NT2/D1 (cell line): ENCODE measurements at regions not wholly inside any gene's neighbourhood (a gene's known extent, or its start where the extent isn't known, plus 50 kb on each side); places are given as distances from the start of the nearest gene placed in this dataset.

Source experiments
- SUZ12 ChIP-seq: IDR thresholded peaks from 2 replicates; pipeline ENCODE4 v1.6.1; 2011; ENCODE audit not compliant: insufficient read length, insufficient read depth; ENCODE audit errors: extremely low read depth
- YY1 ChIP-seq: IDR thresholded peaks from 2 replicates; pipeline ENCODE4 v1.6.1; 2011; ENCODE audit not compliant: insufficient read length, insufficient read depth
- ZNF274 ChIP-seq: IDR thresholded peaks from 2 replicates; pipeline ENCODE4 v1.6.1; 2011; ENCODE audit warnings: mild to moderate bottlenecking, low read depth, low read length

DNA sequence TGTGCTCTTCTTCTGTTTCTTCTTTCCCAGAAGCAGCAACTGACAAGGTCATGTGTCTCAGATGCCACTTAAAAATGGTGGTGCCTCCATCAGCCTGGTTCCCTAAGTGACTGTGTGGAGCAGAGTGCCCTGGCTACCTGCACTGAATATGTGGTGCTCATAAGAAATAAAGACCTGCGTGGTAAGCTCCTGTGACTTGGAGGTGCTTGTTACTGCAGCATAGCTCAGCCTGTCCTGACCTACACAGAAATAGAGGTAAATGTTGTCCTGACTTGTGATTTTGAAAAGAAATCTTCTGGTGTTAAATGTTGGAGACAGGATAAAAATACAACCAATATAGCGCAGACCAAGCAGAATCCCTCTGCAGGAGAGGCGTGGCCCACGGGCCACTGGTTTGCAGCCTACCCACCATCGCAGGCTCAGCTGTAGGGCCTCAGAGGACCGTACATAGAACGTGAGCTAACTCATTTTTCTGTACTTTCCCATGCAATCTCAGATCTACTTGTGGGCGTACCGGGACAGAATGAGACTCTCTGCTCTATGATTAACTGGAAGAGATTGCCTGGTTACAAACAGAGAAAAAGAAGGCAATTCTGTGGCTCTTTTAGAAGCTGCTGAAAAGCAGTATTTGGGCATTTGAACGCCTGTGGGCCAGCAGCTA lies 79.4 kb upstream of the UNC5A start:
- TF ChIP-seq YY1 (no peak), ZNF274 (no peak), SUZ12 (no peak)
